HG03066 (cell line): ENCODE measurements at regions not wholly inside any gene's neighbourhood (a gene's known extent, or its start where the extent isn't known, plus 50 kb on each side); places are given as distances from the start of the nearest gene placed in this dataset.

ENCODE experiments used
- ATAC-seq: cut with Tn5 transposase; IDR thresholded peaks from one replicate; pipeline ENCODE4 v1.9.1; 2021; ENCODE audit warnings: low read depth; ENCODE audit not compliant: unreplicated experiment

GRCh38 chr1:184141361-184141880 is 89.9 kb downstream of the TSEN15 start:
- no peak for ATAC-seq

GRCh38 chr1:184143449-184143848 is 91.9 kb downstream of the TSEN15 start:
- ATAC-seq = no peak

GRCh38 chr1:184145083-184145482 is 93.6 kb downstream of the TSEN15 start:
- ATAC-seq = no peak

- ATAC-seq = no peak
Measured at GRCh38 chr1:184146202-184146601, 94.7 kb downstream of the TSEN15 start.

GRCh38 chr1:184150776-184151531 is 99.4 kb downstream of the TSEN15 start:
- ATAC-seq = no peak

- ATAC-seq = no peak
Measured at GRCh38 chr1:184152434-184152898, 100.9 kb downstream of the TSEN15 start.

GRCh38 chr1:184152974-184153373 is 101.4 kb downstream of the TSEN15 start:
- no peak for ATAC-seq

GRCh38 chr1:184153731-184154130 is 102.2 kb downstream of the TSEN15 start:
- ATAC-seq = no peak

GRCh38 chr1:184156521-184157393 is 105.2 kb downstream of the TSEN15 start:
- no peak for ATAC-seq

- no peak for ATAC-seq
Measured at GRCh38 chr1:184157394-184157742, 105.8 kb downstream of the TSEN15 start.

- no peak for ATAC-seq
Measured at GRCh38 chr1:184158896-184159681, 107.6 kb downstream of the TSEN15 start.

- ATAC-seq = no peak
Measured at GRCh38 chr1:184160236-184160635, 108.7 kb downstream of the TSEN15 start.

GRCh38 chr1:184161071-184161698 is 109.7 kb downstream of the TSEN15 start:
- no peak for ATAC-seq

GRCh38 chr1:184162281-184162680 is 110.8 kb downstream of the TSEN15 start:
- no peak for ATAC-seq

- ATAC-seq = peak; percentile 84
Measured at GRCh38 chr1:184163674-184164465, 112.3 kb downstream of the TSEN15 start.

- no peak for ATAC-seq
Measured at GRCh38 chr1:184164536-184164935, 113.0 kb downstream of the TSEN15 start.

GRCh38 chr1:184166485-184166884 is 115.0 kb downstream of the TSEN15 start:
- no peak for ATAC-seq

- no peak for ATAC-seq
Measured at GRCh38 chr1:184167352-184167751, 115.8 kb downstream of the TSEN15 start.

GRCh38 chr1:184170719-184171118 is 119.2 kb downstream of the TSEN15 start:
- ATAC-seq = no peak
